HepG2 (cell line): ENCODE measurements at regions not wholly inside any gene's neighbourhood (a gene's known extent, or its start where the extent isn't known, plus 50 kb on each side); places are given as distances from the start of the nearest gene placed in this dataset.

Source experiments
- POLR2AphosphoS5 ChIP-seq: IDR thresholded peaks from 2 replicates; pipeline ENCODE4 v1.6.1; 2012; ENCODE audit warnings: low read depth, low read length
- TF ChIP-seq, protein P1 (sequence below): sonication (generic); formaldehyde crosslinking; IDR thresholded peaks from 2 replicates; pipeline ENCODE4 v1.5.0; 2020; ENCODE audit warnings: mild to moderate bottlenecking, missing genetic modification reagents, moderate library complexity

DNA sequence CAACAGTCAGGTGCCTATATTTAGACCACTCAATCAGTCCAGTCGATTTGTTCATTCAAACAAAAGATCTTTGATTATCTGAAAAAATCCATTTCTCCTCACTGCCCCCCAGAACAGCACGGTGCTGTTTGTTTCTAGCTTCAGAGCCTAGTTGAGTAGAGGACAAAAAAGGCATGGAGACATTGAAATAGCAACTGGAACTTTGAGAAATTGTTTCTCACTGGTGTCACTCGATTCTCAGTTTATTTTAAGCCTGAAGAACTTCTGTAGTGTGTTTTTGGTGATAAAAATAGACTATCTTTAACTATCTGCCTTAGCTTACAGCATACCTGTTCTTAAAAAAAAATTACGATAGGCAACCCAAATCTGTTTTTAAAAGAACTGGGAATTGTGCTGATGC lies 67.1 kb downstream of the ARHGAP35 start:
- TF ChIP-seq POLR2AphosphoS5 = no peak
- TF ChIP-seq, protein P1, sequence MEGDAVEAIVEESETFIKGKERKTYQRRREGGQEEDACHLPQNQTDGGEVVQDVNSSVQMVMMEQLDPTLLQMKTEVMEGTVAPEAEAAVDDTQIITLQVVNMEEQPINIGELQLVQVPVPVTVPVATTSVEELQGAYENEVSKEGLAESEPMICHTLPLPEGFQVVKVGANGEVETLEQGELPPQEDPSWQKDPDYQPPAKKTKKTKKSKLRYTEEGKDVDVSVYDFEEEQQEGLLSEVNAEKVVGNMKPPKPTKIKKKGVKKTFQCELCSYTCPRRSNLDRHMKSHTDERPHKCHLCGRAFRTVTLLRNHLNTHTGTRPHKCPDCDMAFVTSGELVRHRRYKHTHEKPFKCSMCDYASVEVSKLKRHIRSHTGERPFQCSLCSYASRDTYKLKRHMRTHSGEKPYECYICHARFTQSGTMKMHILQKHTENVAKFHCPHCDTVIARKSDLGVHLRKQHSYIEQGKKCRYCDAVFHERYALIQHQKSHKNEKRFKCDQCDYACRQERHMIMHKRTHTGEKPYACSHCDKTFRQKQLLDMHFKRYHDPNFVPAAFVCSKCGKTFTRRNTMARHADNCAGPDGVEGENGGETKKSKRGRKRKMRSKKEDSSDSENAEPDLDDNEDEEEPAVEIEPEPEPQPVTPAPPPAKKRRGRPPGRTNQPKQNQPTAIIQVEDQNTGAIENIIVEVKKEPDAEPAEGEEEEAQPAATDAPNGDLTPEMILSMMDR (CRISPR knock-in tag) = no peak
